Mucosa of gallbladder (tissue), 1 donor: ENCODE measurements at regions not wholly inside any gene's neighbourhood (a gene's known extent, or its start where the extent isn't known, plus 50 kb on each side); places are given as distances from the start of the nearest gene placed in this dataset.
"Not testable (repeated sequence)": the region's sequence is repeated elsewhere in the genome, so short reads cannot be mapped to it uniquely, and the experiment has no call there.

Source experiments
- DNase-seq: peaks from one replicate; pipeline ENCODE4 v3.0.0-alpha.2; 2020; ENCODE audit warnings: low spot score
- donor health status: DM: no; HTN: no; CAD: no.

DNA sequence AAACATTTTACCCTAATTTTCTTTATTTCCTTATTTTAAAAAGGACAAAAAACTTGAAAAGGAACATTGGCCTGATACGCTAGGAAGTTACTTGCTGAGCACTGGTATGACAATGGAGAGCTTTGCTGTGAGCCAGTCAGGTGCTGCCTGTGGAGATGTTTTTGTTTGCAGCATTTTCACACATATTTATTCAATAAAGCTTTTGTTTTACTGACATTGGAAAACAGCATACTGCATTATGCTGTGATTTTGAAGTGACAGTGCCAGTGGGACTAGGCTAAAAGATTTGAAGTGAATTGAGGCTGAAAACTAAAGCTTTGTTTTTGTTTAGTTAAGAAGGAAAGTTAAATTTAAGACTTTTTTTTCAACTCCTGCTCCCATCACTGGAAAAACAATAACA lies 470.7 kb upstream of the ZEB2 start:
- DNase-seq: no peak

DNA sequence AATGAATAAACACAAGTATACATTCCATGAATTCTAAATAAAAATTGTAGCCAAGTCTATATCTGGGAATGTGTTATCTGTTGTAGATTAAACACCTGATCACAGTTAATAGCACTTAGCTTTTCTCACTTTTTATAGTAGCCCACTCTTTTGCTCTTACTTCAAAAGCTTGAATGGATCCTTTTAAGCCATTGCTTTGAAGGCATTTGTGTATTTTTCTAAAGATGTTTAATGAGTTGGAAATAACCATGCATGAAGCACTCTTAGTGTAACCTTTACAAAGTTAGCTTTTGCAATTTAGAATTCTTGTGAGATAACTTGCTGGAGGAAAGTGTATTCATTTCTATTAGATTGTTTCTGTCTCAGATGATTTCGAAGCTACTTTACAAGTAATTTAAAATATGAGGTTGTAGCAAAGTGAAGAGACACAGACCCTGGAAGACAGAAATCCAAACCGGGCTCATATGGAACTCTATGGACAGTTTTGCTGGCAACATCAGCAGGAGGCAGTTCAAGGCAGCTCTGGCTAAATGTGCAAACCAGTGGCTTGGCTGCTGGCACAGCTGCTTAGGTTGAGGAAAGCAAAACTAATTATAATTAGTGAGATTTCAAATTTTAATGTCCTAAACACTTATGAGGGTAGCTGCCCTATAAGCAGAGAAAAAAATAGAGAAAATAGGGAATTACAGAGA lies 469.8 kb upstream of the ZEB2 start:
- DNase-seq: no peak

DNA sequence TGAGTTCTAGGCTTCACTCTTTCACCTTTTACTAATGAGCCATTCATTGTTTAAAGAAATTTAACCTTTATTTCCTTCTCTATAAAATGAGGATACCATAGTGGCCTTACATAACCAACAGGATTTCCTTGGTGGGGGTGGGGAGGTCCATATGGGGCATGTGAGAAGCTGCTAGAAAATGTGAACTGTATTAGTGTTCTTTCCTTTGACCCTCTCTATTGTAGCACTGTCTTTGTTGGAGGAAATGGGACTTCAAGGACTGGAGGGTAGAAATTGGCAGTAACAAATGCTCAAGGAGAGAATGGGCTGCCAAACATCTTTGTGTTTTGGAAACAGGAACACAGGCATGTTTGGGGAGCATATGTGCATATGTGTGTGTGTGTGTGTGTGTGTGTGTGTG lies 468.7 kb upstream of the ZEB2 start:
- no peak for DNase-seq

DNA sequence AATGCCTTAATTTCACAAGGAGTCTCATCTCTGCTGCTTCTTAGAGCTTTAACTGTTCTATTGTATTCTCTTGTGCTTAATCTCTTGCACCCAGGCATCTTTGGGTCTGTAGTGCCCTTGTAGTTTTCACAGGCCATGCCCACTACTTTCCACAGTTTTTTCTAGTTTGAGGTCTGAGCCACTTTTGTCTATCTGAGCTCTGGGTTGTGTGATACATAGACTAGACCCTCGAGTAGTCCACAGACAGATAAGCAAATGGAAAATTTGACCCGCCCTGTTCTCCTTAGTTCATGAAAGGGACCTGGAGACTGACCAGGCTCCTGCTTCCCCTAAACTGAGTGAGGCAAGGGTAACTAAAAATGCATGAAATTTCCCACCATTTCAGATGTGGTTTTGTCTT lies 466.8 kb upstream of the ZEB2 start:
- no peak for DNase-seq

DNA sequence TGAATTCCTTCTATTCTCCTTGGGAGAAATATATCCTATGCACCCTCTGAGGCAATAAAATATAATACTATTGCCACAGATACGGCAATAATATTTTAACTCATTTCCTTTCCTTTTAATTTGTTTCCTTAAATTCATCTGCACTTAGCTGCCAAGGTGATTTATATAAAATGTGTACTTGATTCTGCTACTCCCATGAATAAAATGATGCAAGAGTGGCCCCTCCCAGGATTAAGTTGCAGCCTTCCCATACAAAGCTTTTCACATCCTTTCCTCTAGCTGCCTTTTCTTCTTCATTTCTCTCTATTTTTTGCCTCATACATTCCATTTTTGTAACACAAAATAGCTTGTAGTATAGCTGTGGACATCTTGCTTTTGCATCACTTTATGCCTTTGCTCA lies 464.1 kb upstream of the ZEB2 start:
- no peak for DNase-seq

DNA sequence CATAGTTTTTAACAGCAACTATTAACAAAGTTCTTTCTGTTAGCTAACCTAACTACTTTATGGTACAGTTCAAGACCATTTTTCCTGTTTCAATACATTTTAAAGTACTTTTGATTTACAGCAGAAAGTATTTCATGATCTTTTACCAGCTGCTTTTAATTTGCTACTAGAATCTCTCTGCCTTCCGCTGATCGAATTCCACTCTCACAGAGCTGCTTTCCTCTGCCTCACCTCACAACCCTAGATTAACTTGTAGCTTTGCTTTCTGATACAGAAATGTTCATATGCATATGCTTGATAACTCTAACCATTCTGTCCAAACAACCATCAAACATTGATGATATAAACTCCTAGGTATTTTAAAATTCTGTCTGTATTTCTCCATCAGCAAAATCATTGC lies 463.2 kb upstream of the ZEB2 start:
- DNase-seq: no peak

DNA sequence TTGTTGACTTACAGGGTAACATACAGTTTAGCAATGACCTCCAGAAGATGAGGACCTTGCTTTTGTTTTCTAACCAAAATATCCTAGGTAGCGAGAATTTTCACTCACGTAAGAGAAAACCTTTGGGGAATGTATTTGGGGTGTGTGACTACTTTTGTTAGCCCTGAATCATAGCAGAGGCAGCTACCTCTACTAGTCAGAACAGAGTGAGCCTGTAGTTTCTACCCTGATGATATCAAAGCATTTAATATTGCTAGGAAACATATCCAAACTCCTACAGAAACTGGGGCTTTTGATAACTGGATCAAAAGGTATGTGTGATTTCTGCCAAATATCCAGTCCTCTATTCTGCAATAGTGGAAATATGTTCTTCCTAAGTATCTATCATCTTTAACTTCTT lies 462.6 kb upstream of the ZEB2 start:
- DNase-seq: no peak

DNA sequence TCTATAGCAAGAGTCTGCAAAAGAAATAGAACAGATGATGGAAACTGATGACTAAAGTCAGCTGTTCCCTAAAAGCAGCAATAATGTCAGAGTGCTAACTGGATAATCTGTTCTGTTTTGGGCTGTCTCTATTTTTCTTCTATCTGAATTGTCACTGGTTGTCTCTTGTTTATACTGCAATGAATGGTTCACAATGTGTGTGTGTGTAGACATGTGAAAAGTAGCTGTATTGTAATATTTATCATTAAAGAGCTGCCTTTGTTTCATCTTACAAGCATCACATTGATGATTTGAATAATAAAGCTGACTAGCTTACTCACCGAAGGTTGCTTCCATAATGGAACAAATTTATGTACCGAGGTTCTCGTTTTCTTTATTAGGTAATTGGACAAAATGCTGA lies 456.0 kb upstream of the ZEB2 start:
- no peak for DNase-seq

DNA sequence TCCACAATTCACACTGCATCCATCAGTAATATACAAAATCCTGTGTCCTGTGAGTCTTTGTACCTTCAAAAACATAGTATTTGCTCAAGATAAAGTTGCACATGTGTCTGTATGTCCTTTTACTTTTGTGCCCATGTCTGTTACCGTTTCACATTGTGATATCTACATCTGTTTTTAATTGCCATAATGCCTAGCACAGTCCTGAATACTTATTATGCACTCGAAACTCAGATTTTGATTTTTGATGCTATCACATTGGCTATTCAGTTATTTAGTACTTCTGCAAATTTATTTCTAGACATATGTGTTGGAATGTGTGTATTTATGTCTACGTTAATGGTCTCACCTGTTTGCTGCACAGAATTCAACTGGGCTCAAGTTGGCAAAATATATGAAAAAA lies 452.8 kb upstream of the ZEB2 start:
- no peak for DNase-seq

DNA sequence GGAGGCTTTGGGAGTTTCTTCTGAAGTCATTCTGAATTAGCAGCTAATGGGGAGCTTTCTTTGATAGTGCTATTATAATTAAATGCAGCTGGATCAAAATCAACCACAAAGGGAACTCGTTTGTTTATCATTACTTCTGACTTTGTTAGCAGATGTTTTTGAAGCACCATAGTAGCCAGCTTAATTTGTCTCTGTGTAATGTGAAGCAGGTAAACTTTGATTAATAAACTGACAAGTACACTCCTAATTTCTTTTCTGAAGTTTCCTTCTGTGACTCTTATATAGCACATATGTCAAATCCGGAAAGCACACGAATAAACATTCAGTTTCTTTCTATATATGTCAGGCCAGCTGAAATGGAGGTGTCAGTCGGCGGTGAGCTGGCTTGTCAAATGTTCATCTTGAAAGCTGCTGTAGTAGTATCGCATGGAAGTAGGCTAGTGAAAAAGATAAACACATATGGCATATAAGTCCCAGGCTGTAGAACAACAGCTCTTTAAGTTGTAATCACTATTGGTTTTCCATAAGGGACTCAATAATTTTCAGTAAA lies 451.9 kb upstream of the ZEB2 start:
- no peak for DNase-seq

DNA sequence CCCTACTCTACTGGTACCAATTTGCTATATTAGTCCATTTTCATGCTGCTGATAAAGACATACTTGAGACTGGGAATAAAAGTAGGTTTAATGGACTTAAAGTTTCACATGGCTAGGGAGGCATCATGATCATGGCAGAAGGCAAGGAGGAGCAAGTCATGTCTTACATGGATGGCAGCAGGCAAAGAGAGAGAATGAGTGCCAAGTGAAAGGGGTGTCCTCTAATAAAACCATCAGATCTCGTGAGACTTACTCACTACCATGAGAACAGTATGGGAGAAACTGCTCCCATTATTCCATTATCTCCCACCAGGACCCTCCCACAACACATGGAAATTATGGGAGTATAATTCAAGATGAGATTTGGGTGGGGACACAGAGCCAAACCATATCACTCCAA lies 450.5 kb upstream of the ZEB2 start:
- not testable (repeated sequence) for DNase-seq

DNA sequence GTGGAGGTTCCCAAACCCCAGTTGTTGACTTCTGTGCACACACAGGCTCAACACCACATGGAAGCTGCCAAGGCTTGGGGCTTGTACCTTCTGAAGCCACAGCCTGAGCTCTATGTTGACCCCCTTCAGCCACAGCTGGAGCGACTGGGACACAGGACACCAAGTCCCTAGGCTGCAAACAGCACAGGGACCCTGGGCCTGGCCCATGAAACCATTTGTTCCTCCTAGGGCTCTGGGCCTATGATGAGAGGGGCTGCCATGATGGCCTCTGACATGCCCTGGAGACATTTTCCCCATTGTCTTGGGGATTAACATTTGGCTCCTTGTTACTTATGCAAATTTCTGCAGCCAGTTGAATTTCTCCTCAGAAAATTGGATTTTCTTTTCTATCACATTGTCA lies 449.6 kb upstream of the ZEB2 start:
- not testable (repeated sequence) for DNase-seq

DNA sequence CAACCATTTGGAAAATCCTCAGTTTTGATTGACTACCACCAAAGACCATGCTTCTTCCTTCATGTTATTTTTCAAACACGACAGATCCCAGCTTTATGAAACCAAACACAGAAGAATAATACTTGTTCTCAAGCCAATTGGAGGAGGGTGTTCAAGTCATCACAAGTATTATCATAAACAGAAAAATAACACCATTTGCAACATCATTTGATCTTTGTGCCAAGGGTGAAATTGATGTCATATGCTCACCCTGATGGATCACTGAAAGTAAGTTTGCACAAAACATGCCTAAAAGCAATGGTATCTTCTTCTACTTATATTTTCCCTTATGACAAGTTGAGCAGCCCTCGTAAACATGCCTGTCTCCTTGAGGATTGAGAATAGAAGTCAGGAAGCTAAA lies 448.0 kb upstream of the ZEB2 start:
- no peak for DNase-seq

DNA sequence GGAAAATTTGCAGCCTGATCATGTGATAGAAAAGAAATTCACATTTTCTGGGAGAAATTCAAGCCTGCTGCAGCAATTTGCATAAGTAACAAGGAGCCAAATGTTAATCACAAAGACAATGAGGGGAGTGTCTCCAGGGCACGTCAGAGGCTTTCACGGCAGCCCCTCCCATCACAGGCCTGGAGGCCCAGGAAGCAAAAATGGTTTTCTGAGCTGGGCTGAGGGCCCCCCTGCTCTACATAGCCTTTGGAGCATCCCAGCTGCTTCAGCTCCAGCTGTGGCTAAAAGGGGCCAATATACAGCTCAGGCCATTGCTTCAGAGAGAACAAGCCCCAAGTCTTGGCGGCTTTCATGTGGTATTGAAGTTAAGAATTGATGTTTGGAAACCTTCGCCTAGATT lies 445.3 kb upstream of the ZEB2 start:
- no peak for DNase-seq

DNA sequence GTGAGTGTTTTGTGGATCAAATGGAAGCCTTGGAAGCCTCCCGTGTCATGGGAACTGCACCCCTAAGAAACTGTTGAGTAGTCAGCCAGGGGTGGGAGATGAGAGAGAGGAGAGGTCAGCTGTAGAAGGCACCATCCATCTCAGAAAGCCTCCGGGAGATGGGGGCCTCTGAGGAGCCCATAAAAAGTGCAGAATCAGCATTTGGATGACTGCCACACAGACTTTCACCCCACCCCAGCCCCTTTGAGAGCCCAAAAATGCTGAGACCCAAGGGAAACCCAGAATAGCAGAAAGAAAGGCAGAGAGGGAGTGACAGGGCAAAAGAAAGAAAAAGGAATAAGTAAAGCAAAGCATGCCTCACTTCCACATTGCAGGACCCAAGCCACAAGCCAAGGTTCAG lies 443.1 kb upstream of the ZEB2 start:
- no peak for DNase-seq

DNA sequence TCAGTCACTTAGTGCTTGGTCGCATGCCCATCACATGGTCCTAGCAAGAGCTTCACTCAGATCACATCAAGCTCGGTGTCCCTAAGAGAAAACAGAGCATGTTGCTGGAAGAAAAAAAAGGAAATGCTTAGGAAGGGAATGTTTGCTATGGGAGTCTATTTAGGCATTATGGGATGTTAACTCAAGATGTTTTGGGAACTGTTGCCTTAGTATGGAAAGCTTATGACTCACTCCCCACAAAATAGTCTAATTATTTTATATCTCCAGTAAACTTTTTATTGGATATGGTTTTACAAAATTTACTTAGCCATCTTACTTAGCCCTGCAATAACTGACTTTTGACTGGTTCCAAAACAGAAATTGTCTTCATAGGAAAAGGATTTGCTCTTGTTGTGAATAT lies 439.5 kb upstream of the ZEB2 start:
- no peak for DNase-seq

DNA sequence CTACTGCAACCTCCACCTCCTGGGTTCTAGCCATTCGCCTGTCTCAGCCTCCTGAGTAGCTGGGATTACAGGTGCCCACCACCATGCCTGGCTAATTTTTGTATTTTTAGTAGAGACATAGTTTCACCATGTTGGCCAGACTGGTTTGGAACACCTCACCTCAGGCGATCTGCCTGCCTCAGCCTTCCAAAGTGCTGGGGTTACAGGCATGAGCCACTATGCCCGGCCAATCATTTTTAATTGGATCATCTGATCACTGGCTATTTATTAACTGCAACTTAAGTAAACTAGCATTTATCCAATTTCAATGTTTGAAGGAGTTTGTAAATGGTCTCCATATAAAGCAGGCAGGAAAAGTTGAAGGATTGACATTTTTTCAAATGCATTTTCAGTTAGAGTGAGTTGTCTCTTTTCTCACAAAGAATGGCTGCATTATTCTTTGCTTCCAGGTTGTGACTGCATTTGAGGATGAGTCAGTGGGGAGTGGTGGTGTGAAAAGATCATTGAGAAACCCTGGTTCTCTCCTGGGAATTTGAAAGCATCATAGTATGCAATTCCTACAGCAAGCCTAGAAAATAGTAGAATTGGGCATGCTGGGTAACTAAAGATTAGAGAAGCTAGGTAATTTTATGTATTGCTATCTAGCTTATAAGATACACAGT lies 431.1 kb upstream of the ZEB2 start:
- DNase-seq: no peak

DNA sequence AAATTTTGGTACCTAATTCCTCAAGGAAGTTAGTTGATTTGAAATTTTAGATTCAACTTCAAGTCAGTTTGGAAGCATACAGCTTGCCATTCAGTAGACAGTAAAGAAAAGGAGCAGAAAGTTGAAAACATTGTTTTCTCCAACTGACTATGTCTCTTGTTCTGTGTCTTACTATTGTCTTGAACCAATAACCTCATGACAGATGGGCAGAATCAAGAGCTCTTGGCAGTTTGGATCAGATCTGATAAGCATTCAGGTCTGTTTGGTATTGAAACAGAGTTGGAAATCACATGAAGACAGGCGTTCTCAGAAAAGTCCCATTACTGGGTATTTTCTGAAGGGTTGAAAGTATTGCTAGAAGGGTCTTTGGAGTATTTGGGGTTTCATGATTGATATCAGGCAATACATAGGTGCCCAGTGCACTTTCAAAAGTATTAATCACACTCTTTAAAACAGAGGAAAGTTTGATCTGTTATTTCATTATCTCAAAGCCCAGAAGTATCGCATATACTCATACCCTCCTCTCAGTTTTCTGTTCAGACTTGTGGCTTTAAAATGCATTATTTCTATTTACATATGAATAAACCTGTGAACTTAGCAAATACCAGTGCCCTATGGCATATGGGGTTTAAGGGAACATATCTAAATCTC lies 428.4 kb upstream of the ZEB2 start:
- DNase-seq: no peak

DNA sequence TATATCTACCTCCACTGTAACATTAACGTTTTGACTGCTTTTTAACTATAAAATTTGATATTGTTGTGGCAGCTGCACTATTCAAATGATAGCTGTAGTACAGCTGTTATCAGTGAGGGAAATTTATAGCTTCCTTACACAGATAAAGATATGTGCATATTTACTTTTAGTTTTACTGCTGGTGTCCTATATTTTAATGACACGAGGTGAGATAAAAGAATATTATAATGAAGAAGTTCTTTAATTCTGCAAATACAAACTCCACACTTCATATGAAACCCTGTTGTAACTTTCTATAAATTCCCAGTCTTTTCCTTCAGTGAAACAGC lies 427.8 kb upstream of the ZEB2 start:
- no peak for DNase-seq

DNA sequence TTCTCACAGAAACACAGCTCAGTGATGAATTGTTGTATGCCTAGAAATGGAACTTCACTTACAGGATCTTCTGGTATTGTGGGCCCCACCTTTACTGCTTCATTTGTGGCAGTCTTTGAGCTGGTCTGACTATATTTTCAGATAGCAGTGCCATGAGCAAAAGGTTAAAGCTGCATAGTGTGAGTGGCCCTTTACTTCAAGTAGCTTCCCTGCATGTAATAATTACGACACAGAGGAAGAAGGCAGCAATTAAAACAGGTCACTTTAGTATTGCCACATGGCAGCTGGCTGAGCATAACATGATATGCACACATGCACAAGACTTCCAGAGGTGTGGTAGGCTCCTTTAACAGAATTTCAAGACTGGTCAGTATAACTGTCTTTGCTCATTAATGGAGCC lies 426.3 kb upstream of the ZEB2 start:
- DNase-seq: no peak

DNA sequence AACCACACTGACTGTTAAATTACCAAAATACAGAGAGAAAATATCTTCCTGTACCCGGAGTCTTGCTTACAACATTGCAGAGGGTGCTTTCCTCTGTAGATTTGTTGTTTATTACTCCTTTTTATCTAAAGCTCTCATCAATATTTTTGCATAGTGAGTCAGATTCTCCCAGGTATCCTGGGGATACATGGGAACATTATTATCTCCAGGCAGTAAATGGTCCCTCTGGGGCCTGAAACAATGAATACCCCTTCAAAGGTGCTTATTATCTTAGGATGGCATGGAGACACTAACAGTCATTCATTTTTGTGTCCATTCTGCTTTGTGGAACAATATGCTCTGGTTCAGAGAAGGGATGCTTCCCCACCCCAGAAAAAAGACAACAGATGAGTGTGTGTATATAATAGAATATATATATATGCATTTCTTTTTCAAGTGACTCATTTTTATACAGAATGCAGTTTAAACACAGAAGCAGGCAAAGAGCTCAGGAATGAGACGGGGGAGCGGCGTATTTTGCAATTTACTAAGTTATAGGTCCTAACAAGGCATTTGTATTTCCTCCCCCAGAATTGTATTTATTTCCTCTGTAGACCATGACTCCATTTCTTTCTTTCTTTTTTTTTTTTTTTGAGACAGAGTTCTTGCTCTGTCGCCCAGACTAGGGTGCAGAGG lies 424.8 kb upstream of the ZEB2 start:
- DNase-seq: no peak

DNA sequence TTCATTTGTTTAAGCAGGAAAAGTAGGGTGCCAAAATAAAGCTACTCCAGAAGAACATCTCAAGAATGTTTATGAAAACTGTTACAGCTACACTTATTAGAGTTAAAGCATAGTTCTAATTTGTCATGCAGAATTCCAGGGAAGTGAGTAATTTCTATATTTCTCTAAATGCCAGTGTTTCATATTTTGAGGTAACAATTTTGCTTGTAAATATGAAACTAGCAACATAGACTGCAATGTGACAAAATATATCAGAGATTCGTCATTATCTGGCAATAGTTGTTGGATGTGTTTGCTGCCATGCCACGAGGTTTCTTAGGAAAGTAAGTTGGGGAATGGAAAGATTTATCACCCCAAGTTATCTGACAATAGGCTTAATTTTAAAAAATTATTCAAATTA lies 424.1 kb upstream of the ZEB2 start:
- no peak for DNase-seq
